HEK293 (cell line): ENCODE measurements at regions not wholly inside any gene's neighbourhood (a gene's known extent, or its start where the extent isn't known, plus 50 kb on each side); places are given as distances from the start of the nearest gene placed in this dataset.

ENCODE experiments used
- ZBTB21 ChIP-seq: fragments of 450-650 bp; formaldehyde crosslinking; IDR thresholded peaks from 2 replicates; pipeline ENCODE4 v1.5.1; 2017; ENCODE audit warnings: missing biosample characterization, missing genetic modification characterization
- ZNF174 ChIP-seq: fragments of 450-650 bp; formaldehyde crosslinking; IDR thresholded peaks from 2 replicates; pipeline ENCODE4 v1.5.0; 2017; ENCODE audit warnings: missing biosample characterization, mild to moderate bottlenecking, missing genetic modification characterization
- ZNF248 ChIP-seq: fragments of 450-650 bp; formaldehyde crosslinking; IDR thresholded peaks from 2 replicates; pipeline ENCODE4 v1.5.1; 2017; ENCODE audit warnings: missing biosample characterization, missing genetic modification characterization
- ZNF311 ChIP-seq: fragments of 450-650 bp; formaldehyde crosslinking; IDR thresholded peaks from 2 replicates; pipeline ENCODE4 v1.5.1; 2017; ENCODE audit warnings: missing biosample characterization, missing genetic modification characterization, borderline replicate concordance
- ZNF391 ChIP-seq: fragments of 450-650 bp; formaldehyde crosslinking; IDR thresholded peaks from 2 replicates; pipeline ENCODE4 v1.5.1; 2016; ENCODE audit warnings: low read depth, missing biosample characterization, missing genetic modification characterization, borderline replicate concordance
- ZNF423 ChIP-seq: fragments of 450-650 bp; formaldehyde crosslinking; IDR thresholded peaks from 2 replicates; pipeline ENCODE4 v1.5.1; 2016; ENCODE audit warnings: missing biosample characterization, missing genetic modification characterization
- ZNF558 ChIP-seq: fragments of 450-650 bp; formaldehyde crosslinking; IDR thresholded peaks from 2 replicates; pipeline ENCODE4 v1.5.1; 2016; ENCODE audit warnings: missing biosample characterization, missing genetic modification characterization
- ZNF561 ChIP-seq: fragments of 450-650 bp; IDR thresholded peaks from 2 replicates; pipeline ENCODE4 v1.5.1; 2018; ENCODE audit warnings: missing biosample characterization, missing genetic modification characterization, borderline replicate concordance
- ZNF777 ChIP-seq: fragments of 450-650 bp; formaldehyde crosslinking; IDR thresholded peaks from 2 replicates; pipeline ENCODE4 v1.5.1; 2017; ENCODE audit warnings: missing biosample characterization, missing genetic modification characterization, borderline replicate concordance
- ZNF830 ChIP-seq: fragments of 450-650 bp; IDR thresholded peaks from 2 replicates; pipeline ENCODE4 v1.5.0; 2018; ENCODE audit warnings: missing biosample characterization, missing genetic modification characterization, low read depth, mild to moderate bottlenecking, moderate library complexity
- TF ChIP-seq, protein P1 (sequence below): fragments of 450-650 bp; formaldehyde crosslinking; IDR thresholded peaks from 2 replicates; pipeline ENCODE4 v1.5.1; 2016; ENCODE audit warnings: missing biosample characterization, missing genetic modification characterization
- TF ChIP-seq, protein P2 (sequence below): sonication (generic); formaldehyde crosslinking; IDR thresholded peaks from 2 replicates; pipeline ENCODE4 v1.8.1; 2022; ENCODE audit warnings: mild to moderate bottlenecking, moderate library complexity, missing genetic modification reagents
- TF ChIP-seq, protein P3 (sequence below): fragments of 450-650 bp; formaldehyde crosslinking; IDR thresholded peaks from 2 replicates; pipeline ENCODE4 v1.5.1; 2017; ENCODE audit warnings: missing biosample characterization, missing genetic modification characterization
- TF ChIP-seq, protein P4 (sequence below): fragments of 450-650 bp; formaldehyde crosslinking; IDR thresholded peaks from 2 replicates; pipeline ENCODE4 v1.5.1; 2016; ENCODE audit warnings: missing biosample characterization, missing genetic modification characterization

DNA sequence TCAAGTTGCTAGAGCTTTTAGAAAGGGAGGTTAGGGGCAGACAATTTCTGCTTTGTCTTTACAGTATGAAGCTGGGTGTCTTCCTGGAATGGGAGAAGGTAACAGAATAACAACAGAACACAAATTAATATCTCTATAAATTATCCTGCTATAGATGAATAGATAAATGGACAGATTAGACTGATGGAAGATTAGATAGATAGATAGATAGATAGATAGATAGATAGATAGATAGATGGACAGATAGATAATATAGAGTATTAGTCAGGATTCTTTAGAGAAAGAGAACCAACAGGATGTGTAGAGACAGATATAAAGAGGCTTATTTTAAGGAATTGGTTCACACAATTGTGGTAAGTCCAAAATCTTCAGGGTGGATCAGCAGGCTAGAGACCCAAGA, 302.2 kb downstream of the BCL11A start:
- TF ChIP-seq ZNF423 (tag by site-specific recombination) (no peak), ZBTB21 (tag by site-specific recombination) (no peak), ZNF777 (tag by site-specific recombination) (no peak), ZNF174 (tag by site-specific recombination) (no peak), ZNF561 (no peak), ZNF248 (tag by site-specific recombination) (no peak), ZNF558 (tag by site-specific recombination) (no peak), ZNF830 (no peak), ZNF311 (tag by site-specific recombination) (no peak), ZNF391 (tag by site-specific recombination) (no peak)
- TF ChIP-seq, protein P1, sequence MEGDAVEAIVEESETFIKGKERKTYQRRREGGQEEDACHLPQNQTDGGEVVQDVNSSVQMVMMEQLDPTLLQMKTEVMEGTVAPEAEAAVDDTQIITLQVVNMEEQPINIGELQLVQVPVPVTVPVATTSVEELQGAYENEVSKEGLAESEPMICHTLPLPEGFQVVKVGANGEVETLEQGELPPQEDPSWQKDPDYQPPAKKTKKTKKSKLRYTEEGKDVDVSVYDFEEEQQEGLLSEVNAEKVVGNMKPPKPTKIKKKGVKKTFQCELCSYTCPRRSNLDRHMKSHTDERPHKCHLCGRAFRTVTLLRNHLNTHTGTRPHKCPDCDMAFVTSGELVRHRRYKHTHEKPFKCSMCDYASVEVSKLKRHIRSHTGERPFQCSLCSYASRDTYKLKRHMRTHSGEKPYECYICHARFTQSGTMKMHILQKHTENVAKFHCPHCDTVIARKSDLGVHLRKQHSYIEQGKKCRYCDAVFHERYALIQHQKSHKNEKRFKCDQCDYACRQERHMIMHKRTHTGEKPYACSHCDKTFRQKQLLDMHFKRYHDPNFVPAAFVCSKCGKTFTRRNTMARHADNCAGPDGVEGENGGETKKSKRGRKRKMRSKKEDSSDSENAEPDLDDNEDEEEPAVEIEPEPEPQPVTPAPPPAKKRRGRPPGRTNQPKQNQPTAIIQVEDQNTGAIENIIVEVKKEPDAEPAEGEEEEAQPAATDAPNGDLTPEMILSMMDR: no peak
- TF ChIP-seq, protein P2, sequence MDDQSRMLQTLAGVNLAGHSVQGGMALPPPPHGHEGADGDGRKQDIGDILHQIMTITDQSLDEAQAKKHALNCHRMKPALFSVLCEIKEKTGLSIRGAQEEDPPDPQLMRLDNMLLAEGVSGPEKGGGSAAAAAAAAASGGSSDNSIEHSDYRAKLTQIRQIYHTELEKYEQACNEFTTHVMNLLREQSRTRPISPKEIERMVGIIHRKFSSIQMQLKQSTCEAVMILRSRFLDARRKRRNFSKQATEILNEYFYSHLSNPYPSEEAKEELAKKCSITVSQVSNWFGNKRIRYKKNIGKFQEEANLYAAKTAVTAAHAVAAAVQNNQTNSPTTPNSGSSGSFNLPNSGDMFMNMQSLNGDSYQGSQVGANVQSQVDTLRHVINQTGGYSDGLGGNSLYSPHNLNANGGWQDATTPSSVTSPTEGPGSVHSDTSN (CRISPR knock-in tag): no peak
- TF ChIP-seq, protein P3, sequence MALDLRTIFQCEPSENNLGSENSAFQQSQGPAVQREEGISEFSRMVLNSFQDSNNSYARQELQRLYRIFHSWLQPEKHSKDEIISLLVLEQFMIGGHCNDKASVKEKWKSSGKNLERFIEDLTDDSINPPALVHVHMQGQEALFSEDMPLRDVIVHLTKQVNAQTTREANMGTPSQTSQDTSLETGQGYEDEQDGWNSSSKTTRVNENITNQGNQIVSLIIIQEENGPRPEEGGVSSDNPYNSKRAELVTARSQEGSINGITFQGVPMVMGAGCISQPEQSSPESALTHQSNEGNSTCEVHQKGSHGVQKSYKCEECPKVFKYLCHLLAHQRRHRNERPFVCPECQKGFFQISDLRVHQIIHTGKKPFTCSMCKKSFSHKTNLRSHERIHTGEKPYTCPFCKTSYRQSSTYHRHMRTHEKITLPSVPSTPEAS (tag by site-specific recombination): no peak
- TF ChIP-seq, protein P4, sequence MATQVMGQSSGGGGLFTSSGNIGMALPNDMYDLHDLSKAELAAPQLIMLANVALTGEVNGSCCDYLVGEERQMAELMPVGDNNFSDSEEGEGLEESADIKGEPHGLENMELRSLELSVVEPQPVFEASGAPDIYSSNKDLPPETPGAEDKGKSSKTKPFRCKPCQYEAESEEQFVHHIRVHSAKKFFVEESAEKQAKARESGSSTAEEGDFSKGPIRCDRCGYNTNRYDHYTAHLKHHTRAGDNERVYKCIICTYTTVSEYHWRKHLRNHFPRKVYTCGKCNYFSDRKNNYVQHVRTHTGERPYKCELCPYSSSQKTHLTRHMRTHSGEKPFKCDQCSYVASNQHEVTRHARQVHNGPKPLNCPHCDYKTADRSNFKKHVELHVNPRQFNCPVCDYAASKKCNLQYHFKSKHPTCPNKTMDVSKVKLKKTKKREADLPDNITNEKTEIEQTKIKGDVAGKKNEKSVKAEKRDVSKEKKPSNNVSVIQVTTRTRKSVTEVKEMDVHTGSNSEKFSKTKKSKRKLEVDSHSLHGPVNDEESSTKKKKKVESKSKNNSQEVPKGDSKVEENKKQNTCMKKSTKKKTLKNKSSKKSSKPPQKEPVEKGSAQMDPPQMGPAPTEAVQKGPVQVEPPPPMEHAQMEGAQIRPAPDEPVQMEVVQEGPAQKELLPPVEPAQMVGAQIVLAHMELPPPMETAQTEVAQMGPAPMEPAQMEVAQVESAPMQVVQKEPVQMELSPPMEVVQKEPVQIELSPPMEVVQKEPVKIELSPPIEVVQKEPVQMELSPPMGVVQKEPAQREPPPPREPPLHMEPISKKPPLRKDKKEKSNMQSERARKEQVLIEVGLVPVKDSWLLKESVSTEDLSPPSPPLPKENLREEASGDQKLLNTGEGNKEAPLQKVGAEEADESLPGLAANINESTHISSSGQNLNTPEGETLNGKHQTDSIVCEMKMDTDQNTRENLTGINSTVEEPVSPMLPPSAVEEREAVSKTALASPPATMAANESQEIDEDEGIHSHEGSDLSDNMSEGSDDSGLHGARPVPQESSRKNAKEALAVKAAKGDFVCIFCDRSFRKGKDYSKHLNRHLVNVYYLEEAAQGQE (tag by site-specific recombination): no peak
